Esophagus (tissue), 2 donors: ENCODE measurements at regions not wholly inside any gene's neighbourhood (a gene's known extent, or its start where the extent isn't known, plus 50 kb on each side); places are given as distances from the start of the nearest gene placed in this dataset.

Source experiments
- H3K27ac ChIP-seq, 2 donors: one replicate each; pipeline ENCODE4 v1.5.1; 2013; ENCODE audit warnings: low read depth in 2 of 2, mild to moderate bottlenecking in 2 of 2, inconsistent platforms in 1 of 2, low read length in 1 of 2, moderate library complexity in 1 of 2
- H3K27me3 ChIP-seq, 2 donors: one replicate each; pipeline ENCODE4 v1.6.1; 2013; ENCODE audit warnings: low read length in 2 of 2, control low read depth in 1 of 2, mild to moderate bottlenecking in 1 of 2; ENCODE audit not compliant: insufficient read depth in 2 of 2, control insufficient read depth in 1 of 2
- H3K36me3 ChIP-seq, 2 donors: one replicate each; pipeline ENCODE4 v1.6.1; 2013; ENCODE audit warnings: low read length in 1 of 2; ENCODE audit not compliant: control insufficient read depth in 2 of 2, insufficient read depth in 2 of 2
- H3K4me1 ChIP-seq, 2 donors: one replicate each; pipeline ENCODE4 v1.6.1; 2013; ENCODE audit warnings: low read length in 1 of 2; ENCODE audit not compliant: control insufficient read depth in 2 of 2, insufficient read depth in 2 of 2
- H3K4me3 ChIP-seq, 2 donors: one replicate each; pipeline ENCODE4 v1.5.1; 2013; ENCODE audit warnings: low read length in 2 of 2, mild to moderate bottlenecking in 2 of 2, low read depth in 1 of 2, moderate library complexity in 1 of 2
- H3K9me3 ChIP-seq, 2 donors: one replicate each; pipeline ENCODE4 v1.6.1; 2013; ENCODE audit warnings: mild to moderate bottlenecking in 2 of 2, low read depth in 1 of 2, low read length in 1 of 2, moderate library complexity in 1 of 2; ENCODE audit not compliant: control insufficient read depth in 2 of 2, insufficient read depth in 1 of 2
- WGBS, 2 donors: extraction: QIAGEN DNeasy Blood & Tissue Kit; methylation state at CpG; one replicate each; pipeline ENCODE4 v1.1.7; 2013; 5-methylcytosine and 5-hydroxymethylcytosine counted together
- donor health status: healthy with polysubstance abuse.
- donor health status: Bipolar disorder and iron deficiency.

- H3K27me3 ChIP-seq = no peaks in the 10 kb centered on the region
- no peaks in the 10 kb centered on the region for H3K9me3 ChIP-seq
- H3K36me3 ChIP-seq = no peaks in the 10 kb centered on the region
- peak overlapping the region; percentile 85 to 99 for H3K27ac ChIP-seq
- H3K4me1 ChIP-seq = peaks cover 15 to 24% of the 10 kb centered on the region in 2 donors
- H3K4me3 ChIP-seq = no peak overlapping the region
- WGBS, 2 donors = 36 to 52% methylated on average over 4 of the region's 4 CpGs
Measured at GRCh38 chr1:19010503-19010902, 54.0 kb upstream of the IFFO2 start.

DNA sequence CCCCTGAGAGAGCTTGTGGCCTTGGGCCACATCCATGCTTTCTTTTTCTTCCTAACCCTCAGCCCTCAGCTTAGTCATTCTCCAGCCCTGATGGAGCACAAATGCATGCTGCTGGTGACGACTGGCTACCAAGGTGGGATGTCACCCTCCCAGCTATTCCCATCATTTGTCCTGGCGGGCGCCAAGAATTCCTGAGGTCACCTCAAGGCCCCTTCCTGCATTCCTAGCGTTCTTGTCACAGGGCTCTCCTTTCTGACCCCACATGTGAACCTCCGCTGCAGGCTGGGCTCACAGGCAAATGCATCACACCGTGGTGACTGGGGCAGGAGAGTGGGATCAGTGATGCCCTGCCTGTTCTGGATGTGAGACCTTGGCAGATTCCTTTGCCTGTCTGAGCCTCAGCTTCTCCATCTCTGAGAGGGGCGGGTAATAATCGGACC lies 53.4 kb upstream of the IFFO2 start:
- no peak overlapping the region for H3K4me3 ChIP-seq
- peaks cover 15 to 24% of the 10 kb centered on the region in 2 donors for H3K4me1 ChIP-seq
- no peaks in the 10 kb centered on the region for H3K9me3 ChIP-seq
- H3K27me3 ChIP-seq = no peaks in the 10 kb centered on the region
- H3K36me3 ChIP-seq = no peaks in the 10 kb centered on the region
- 76 to 78% methylated on average over 8 of the region's 8 CpGs for WGBS, 2 donors
- H3K27ac ChIP-seq = peak overlapping the region; percentile 85 to 99

DNA sequence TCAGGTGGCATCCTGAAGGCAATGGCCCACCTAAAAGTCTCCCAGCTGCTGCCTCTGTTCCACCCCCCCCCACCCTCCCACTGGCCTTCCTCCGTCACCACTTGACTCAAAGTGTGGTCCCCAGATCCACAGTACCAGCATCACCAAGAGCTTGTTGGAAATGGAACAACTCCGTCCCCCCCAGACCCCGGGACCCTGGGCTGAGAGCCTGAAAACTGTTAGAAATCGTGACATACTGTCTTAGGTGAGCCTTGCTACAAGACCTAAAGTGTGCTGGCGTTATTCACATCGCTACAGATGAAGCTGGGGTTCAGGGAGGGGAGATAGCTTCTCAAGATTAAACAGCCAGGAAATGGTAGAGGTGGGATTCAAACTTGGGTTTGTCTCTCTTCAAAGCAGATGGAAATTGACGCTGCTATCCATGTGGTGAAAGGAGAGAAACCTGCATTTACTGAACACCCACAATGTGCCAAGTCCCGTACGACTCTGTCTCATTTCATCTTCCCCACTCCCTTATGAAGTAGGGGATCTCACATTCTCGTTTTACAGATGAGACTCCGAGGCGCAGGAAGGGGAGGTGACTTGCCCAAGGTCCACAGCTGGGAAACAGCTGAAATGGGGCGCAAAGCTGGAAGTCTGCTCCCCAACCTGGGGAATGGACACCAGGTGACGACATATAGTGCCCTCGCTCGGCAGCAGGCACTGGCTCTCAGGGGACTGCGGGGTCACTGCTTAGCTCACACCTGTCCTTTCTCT lies 52.8 kb upstream of the IFFO2 start:
- WGBS, 2 donors = 76 to 86% methylated on average over 17 of the region's 17 CpGs
- H3K36me3 ChIP-seq = no peaks in the 10 kb centered on the region
- H3K27ac ChIP-seq = no peak overlapping the region
- H3K27me3 ChIP-seq = no peaks in the 10 kb centered on the region
- no peaks in the 10 kb centered on the region for H3K9me3 ChIP-seq
- H3K4me3 ChIP-seq = no peak overlapping the region
- H3K4me1 ChIP-seq = peaks cover 15 to 24% of the 10 kb centered on the region in 2 donors

GRCh38 chr1:19007491-19008441 lies 51.3 kb upstream of the IFFO2 start:
- Histone ChIP-seq H3K9me3 (no peaks in the 10 kb centered on the region), H3K27me3 (no peaks in the 10 kb centered on the region), H3K4me3 (no peak overlapping the region), H3K27ac (no peak overlapping the region), H3K36me3 (no peaks in the 10 kb centered on the region), H3K4me1 (peaks cover 10 to 28% of the 10 kb centered on the region in 2 donors)
- WGBS, 2 donors = 72 to 84% methylated on average over 11 of the region's 11 CpGs

- Histone ChIP-seq H3K4me1 (peaks cover 9 to 26% of the 10 kb centered on the region in 2 donors), H3K27ac (no peak overlapping the region), H3K36me3 (no peaks in the 10 kb centered on the region), H3K9me3 (no peaks in the 10 kb centered on the region), H3K4me3 (no peak overlapping the region), H3K27me3 (no peaks in the 10 kb centered on the region)
- 71 to 91% methylated on average over 2 of the region's 2 CpGs for WGBS, 2 donors
Measured at GRCh38 chr1:19006837-19007271, 50.4 kb upstream of the IFFO2 start.
